ENCODE measurements at regions not wholly inside any gene's neighbourhood (a gene's known extent, or its start where the extent isn't known, plus 50 kb on each side); places are given as distances from the start of the nearest gene placed in this dataset.

- TF ChIP-seq ATAD3A (CRISPR knock-in tag; IDR thresholded peaks at IDR 0.05) (no peak), ZBTB21 (CRISPR knock-in tag; IDR thresholded peaks at IDR 0.05) (no peak), ZNF672 (CRISPR knock-in tag; IDR thresholded peaks at IDR 0.05) (no peak), CHD4 (IDR thresholded peaks at IDR 0.05; ENCODE audit: borderline replicate concordance, low read length) (no peak), LCORL (IDR thresholded peaks at IDR 0.05) (peak; percentile 100), LCORL (CRISPR knock-in tag; IDR thresholded peaks at IDR 0.05) (peak; percentile 98), NAIF1 (CRISPR knock-in tag; IDR thresholded peaks at IDR 0.05; ENCODE audit: borderline replicate concordance) (peak; percentile 49; the same call in 1 of the 2 replicates), MED1 (CRISPR knock-in tag; IDR thresholded peaks at IDR 0.05) (peak; percentile 81; the same call in 1 of the 2 replicates), ZBTB1 (CRISPR knock-in tag; IDR thresholded peaks at IDR 0.05; ENCODE audit: borderline replicate concordance) (no peak), BORCS8-MEF2B (CRISPR knock-in tag; IDR thresholded peaks at IDR 0.05) (0 out of 2 replicates have a peak, but pooled peaks have one; percentile 44), NBN (conservative IDR thresholded peaks at IDR 0.05) (no peak), ZNF329 (CRISPR knock-in tag; IDR thresholded peaks at IDR 0.05; ENCODE audit: low read depth) (no peak), FOXK1 (CRISPR knock-in tag; IDR thresholded peaks at IDR 0.05; ENCODE audit: borderline replicate concordance, low read depth) (peak; percentile 49; the same call in 1 of the 2 replicates), ZBTB8A (CRISPR knock-in tag; IDR thresholded peaks at IDR 0.05; ENCODE audit: borderline replicate concordance, low read depth) (no peak), ZNF790 (CRISPR knock-in tag; IDR thresholded peaks at IDR 0.05; ENCODE audit: borderline replicate concordance) (no peak), ZNF746 (CRISPR knock-in tag; IDR thresholded peaks at IDR 0.05) (no peak), CTCF (CRISPR knock-in tag; IDR thresholded peaks at IDR 0.05) (peak; percentile 57), ESRRA (CRISPR knock-in tag; IDR thresholded peaks at IDR 0.05; ENCODE audit: low read depth) (no peak), ZNF574 (CRISPR knock-in tag; IDR thresholded peaks at IDR 0.05) (0 out of 2 replicates have a peak, but pooled peaks have one; percentile 22), KLF9 (CRISPR knock-in tag; IDR thresholded peaks at IDR 0.05; ENCODE audit: low read depth) (no peak), SIX1 (CRISPR knock-in tag; IDR thresholded peaks at IDR 0.05; ENCODE audit: borderline replicate concordance) (peak; percentile 56), SIN3B (IDR thresholded peaks at IDR 0.05; ENCODE audit: low read length) (no peak), CBX1 (IDR thresholded peaks at IDR 0.05; ENCODE audit: low read depth) (peak; percentile 51)
- TF ChIP-seq, protein P1, sequence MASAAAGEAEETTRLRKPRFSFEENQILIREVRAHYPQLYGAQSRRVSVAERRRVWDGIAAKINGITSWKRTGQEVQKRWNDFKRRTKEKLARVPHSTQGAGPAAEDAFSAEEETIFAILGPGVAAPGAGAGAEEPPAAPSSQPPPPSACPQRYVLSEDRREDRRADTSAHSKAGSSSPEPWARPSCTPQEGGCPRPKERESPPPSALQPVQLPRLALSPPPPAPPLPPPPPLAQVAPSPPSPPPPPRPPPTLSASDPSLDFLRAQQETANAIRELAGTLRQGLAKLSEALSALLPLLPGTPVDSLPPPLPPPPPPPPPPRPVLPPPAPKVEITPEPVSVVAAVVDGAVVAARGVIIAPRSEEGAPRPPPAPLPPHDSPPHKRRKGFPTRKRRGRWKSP (CRISPR knock-in tag; IDR thresholded peaks at IDR 0.05), result 0 out of 2 replicates have a peak, but pooled peaks have one; percentile 39
- TF ChIP-seq, protein P2, sequence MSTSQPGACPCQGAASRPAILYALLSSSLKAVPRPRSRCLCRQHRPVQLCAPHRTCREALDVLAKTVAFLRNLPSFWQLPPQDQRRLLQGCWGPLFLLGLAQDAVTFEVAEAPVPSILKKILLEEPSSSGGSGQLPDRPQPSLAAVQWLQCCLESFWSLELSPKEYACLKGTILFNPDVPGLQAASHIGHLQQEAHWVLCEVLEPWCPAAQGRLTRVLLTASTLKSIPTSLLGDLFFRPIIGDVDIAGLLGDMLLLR (CRISPR knock-in tag; IDR thresholded peaks at IDR 0.05), result no peak
Measured at GRCh38 chr2:48205137-48205798, 109.2 kb upstream of the FOXN2 start (continued).
